Gastroesophageal sphincter (tissue), 3 donors: ENCODE measurements at regions not wholly inside any gene's neighbourhood (a gene's known extent, or its start where the extent isn't known, plus 50 kb on each side); places are given as distances from the start of the nearest gene placed in this dataset.

Source experiments
- CTCF ChIP-seq, 4 experiments: fragments of 200-600 bp in 2 of 4; fragments of 450-650 bp in 2 of 4; sonication (generic) in 1 of 4; IDR thresholded peaks; one replicate each; pipeline ENCODE4 v1.5.1; 2017 to 2019; ENCODE audit warnings: antibody characterized with exemption in 4 of 4, mild to moderate bottlenecking in 2 of 4, moderate library complexity in 2 of 4
- EP300 ChIP-seq: sonication (generic); formaldehyde crosslinking; IDR thresholded peaks from one replicate; pipeline ENCODE4 v1.6.1; 2017; ENCODE audit warnings: antibody characterized with exemption, mild to moderate bottlenecking
- POLR2A ChIP-seq, 2 donors: fragments of 450-650 bp; IDR thresholded peaks; one replicate each; pipeline ENCODE4 v1.6.1; 2017; ENCODE audit warnings: antibody characterized with exemption in 2 of 2, mild to moderate bottlenecking in 2 of 2, moderate library complexity in 1 of 2

GRCh38 chr18:64749884-64750283 lies 601.0 kb upstream of the LINC00305 start:
- no peak for TF ChIP-seq CTCF (IDR thresholded peaks at IDR 0.05)
- TF ChIP-seq EP300, result no peak
- TF ChIP-seq POLR2A (IDR thresholded peaks at IDR 0.05), result no peak
